ENCODE measurements at regions not wholly inside any gene's neighbourhood (a gene's known extent, or its start where the extent isn't known, plus 50 kb on each side); places are given as distances from the start of the nearest gene placed in this dataset.

GRCh38 chr10:127802531-127803095, 65.6 kb downstream of the FOXI2 start:
- Histone ChIP-seq H3F3A (ENCODE audit: insufficient read depth, low read length) (no peaks in the 10 kb centered on the region), H3K79me2 (ENCODE audit: low read length) (no peaks in the 10 kb centered on the region), H2AFZ (ENCODE audit: low read length) (no peak overlapping the region), H4K20me1 (ENCODE audit: insufficient read depth, low read length) (no peaks in the 10 kb centered on the region), H3K9ac (ENCODE audit: low read length) (no peak overlapping the region), H3K27ac (ENCODE audit: low read length) (no peak overlapping the region), H3K9me3 (replicated peaks; ENCODE audit: insufficient read depth, low read length) (no peaks in the 10 kb centered on the region), H3K4me1 (ENCODE audit: low read length) (no peaks in the 10 kb centered on the region), H3K4me2 (ENCODE audit: low read depth, low read length) (no peak overlapping the region), H3K9me2 (replicated peaks; ENCODE audit: insufficient read depth, low read length) (no peaks in the 10 kb centered on the region), H3K36me3 (replicated peaks; ENCODE audit: insufficient read depth, low read length) (no peaks in the 10 kb centered on the region), H3K4me3 (ENCODE audit: low read length) (no peak overlapping the region), H3K27me3 (replicated peaks; ENCODE audit: insufficient read depth, low read length) (no peaks in the 10 kb centered on the region)
- DNase-seq = no peak
- TF ChIP-seq EZH2 (optimal IDR thresholded peaks at IDR 0.05; ENCODE audit: low read depth, low read length) (no peak), EZH2phosphoT487 (IDR thresholded peaks at IDR 0.05; ENCODE audit: low read length) (no peak), CTCF (IDR thresholded peaks at IDR 0.05; ENCODE audit: low read length) (no peak)

- H3K9ac ChIP-seq (ENCODE audit: low read length) = no peak overlapping the region
- TF ChIP-seq EZH2phosphoT487 (IDR thresholded peaks at IDR 0.05; ENCODE audit: low read length) = no peak
- no peak for TF ChIP-seq CTCF (IDR thresholded peaks at IDR 0.05; ENCODE audit: low read length)
- TF ChIP-seq EZH2 (optimal IDR thresholded peaks at IDR 0.05; ENCODE audit: low read depth, low read length) = no peak
- no peaks in the 10 kb centered on the region for H3K9me3 ChIP-seq (replicated peaks; ENCODE audit: insufficient read depth, low read length)
- H3K4me2 ChIP-seq (ENCODE audit: low read depth, low read length) = no peak overlapping the region
- no peak for DNase-seq
- H4K20me1 ChIP-seq (ENCODE audit: insufficient read depth, low read length) = no peaks in the 10 kb centered on the region
- H3K27me3 ChIP-seq (replicated peaks; ENCODE audit: insufficient read depth, low read length) = no peaks in the 10 kb centered on the region
- H3K9me2 ChIP-seq (replicated peaks; ENCODE audit: insufficient read depth, low read length) = no peaks in the 10 kb centered on the region
- no peaks in the 10 kb centered on the region for H3F3A ChIP-seq (ENCODE audit: insufficient read depth, low read length)
- H3K36me3 ChIP-seq (replicated peaks; ENCODE audit: insufficient read depth, low read length) = no peaks in the 10 kb centered on the region
- H2AFZ ChIP-seq (ENCODE audit: low read length) = no peak overlapping the region
- H3K4me3 ChIP-seq (ENCODE audit: low read length) = no peak overlapping the region
- no peaks in the 10 kb centered on the region for H3K4me1 ChIP-seq (ENCODE audit: low read length)
- H3K79me2 ChIP-seq (ENCODE audit: low read length) = no peaks in the 10 kb centered on the region
- no peak overlapping the region for H3K27ac ChIP-seq (ENCODE audit: low read length)
Measured at GRCh38 chr10:127804696-127805095, 67.7 kb downstream of the FOXI2 start.

GRCh38 chr10:127805950-127806349, 69.0 kb downstream of the FOXI2 start:
- no peak overlapping the region for H3K27ac ChIP-seq (ENCODE audit: low read length)
- TF ChIP-seq EZH2 (optimal IDR thresholded peaks at IDR 0.05; ENCODE audit: low read depth, low read length) (no peak), EZH2phosphoT487 (IDR thresholded peaks at IDR 0.05; ENCODE audit: low read length) (no peak), CTCF (IDR thresholded peaks at IDR 0.05; ENCODE audit: low read length) (no peak)
- H3F3A ChIP-seq (ENCODE audit: insufficient read depth, low read length) = no peaks in the 10 kb centered on the region
- no peaks in the 10 kb centered on the region for H4K20me1 ChIP-seq (ENCODE audit: insufficient read depth, low read length)
- H3K36me3 ChIP-seq (replicated peaks; ENCODE audit: insufficient read depth, low read length) = no peaks in the 10 kb centered on the region
- no peak overlapping the region for H2AFZ ChIP-seq (ENCODE audit: low read length)
- no peaks in the 10 kb centered on the region for H3K79me2 ChIP-seq (ENCODE audit: low read length)
- H3K9me2 ChIP-seq (replicated peaks; ENCODE audit: insufficient read depth, low read length) = no peaks in the 10 kb centered on the region
- no peaks in the 10 kb centered on the region for H3K9me3 ChIP-seq (replicated peaks; ENCODE audit: insufficient read depth, low read length)
- H3K4me2 ChIP-seq (ENCODE audit: low read depth, low read length) = no peak overlapping the region
- no peaks in the 10 kb centered on the region for H3K4me1 ChIP-seq (ENCODE audit: low read length)
- no peak for DNase-seq
- no peak overlapping the region for H3K9ac ChIP-seq (ENCODE audit: low read length)
- no peaks in the 10 kb centered on the region for H3K27me3 ChIP-seq (replicated peaks; ENCODE audit: insufficient read depth, low read length)
- no peak overlapping the region for H3K4me3 ChIP-seq (ENCODE audit: low read length)

All from MM.1S (cell line).